ENCODE measurements at regions not wholly inside any gene's neighbourhood (a gene's known extent, or its start where the extent isn't known, plus 50 kb on each side); places are given as distances from the start of the nearest gene placed in this dataset.

DNA sequence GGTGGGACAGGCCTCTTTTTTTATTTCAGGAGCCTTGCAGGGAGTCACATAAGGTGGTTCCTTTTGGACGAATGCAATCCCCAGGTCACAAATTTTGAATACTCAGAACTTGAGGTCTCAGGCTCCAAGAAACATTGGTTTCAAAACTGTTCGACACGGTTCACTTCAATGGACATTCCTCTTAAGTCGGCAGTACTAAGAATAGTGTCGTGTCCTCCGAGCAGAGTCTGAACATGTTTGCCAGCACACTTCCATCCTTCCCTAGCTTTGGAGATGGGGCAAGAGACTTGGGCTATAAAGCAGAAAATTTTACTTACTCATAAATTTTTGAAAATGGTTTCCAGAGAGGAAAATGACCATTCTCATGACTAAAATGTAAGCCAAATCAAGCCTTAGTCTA is 265.4 kb downstream of the THBS2 start:
- no peak for TF ChIP-seq RAD21 (IDR thresholded peaks at IDR 0.05; ENCODE audit: low read depth)
- no peak for TF ChIP-seq MAX (IDR thresholded peaks at IDR 0.05)
- no peak for TF ChIP-seq YY1 (IDR thresholded peaks at IDR 0.05; ENCODE audit: low read depth)
